Ishikawa (cell line): ENCODE measurements at regions not wholly inside any gene's neighbourhood (a gene's known extent, or its start where the extent isn't known, plus 50 kb on each side); places are given as distances from the start of the nearest gene placed in this dataset.

ENCODE experiments used
- CEBPB ChIP-seq: IDR thresholded peaks from 2 replicates; pipeline ENCODE4 v1.6.1; 2012
- CREB1 ChIP-seq: IDR thresholded peaks from 2 replicates; pipeline ENCODE4 v1.6.1; 2012; ENCODE audit warnings: low read depth
- EGR1 ChIP-seq: IDR thresholded peaks from 2 replicates; pipeline ENCODE4 v1.6.1; 2012
- EP300 ChIP-seq: IDR thresholded peaks from 2 replicates; pipeline ENCODE4 v1.6.1; 2012; ENCODE audit warnings: borderline replicate concordance
- FOXM1 ChIP-seq: IDR thresholded peaks from 2 replicates; pipeline ENCODE4 v1.6.1; 2012; ENCODE audit warnings: low read depth, borderline replicate concordance
- NFIC ChIP-seq: IDR thresholded peaks from 2 replicates; pipeline ENCODE4 v1.6.1; 2012
- RAD21 ChIP-seq: IDR thresholded peaks from 2 replicates; pipeline ENCODE4 v1.6.1; 2012; ENCODE audit warnings: low read depth
- TAF1 ChIP-seq: IDR thresholded peaks from 2 replicates; pipeline ENCODE4 v1.6.1; 2012; ENCODE audit warnings: low read depth, mild to moderate bottlenecking
- TCF12 ChIP-seq: IDR thresholded peaks from 2 replicates; pipeline ENCODE4 v1.6.1; 2012; ENCODE audit warnings: low read depth
- TEAD4 ChIP-seq: IDR thresholded peaks from 2 replicates; pipeline ENCODE4 v1.6.1; 2012
- YY1 ChIP-seq: IDR thresholded peaks from 2 replicates; pipeline ENCODE4 v1.6.1; 2012; ENCODE audit warnings: low read depth
- TF ChIP-seq, protein P1 (sequence below): IDR thresholded peaks from 2 replicates; pipeline ENCODE4 v1.6.1; 2012; ENCODE audit warnings: low read depth, mild to moderate bottlenecking
- TF ChIP-seq, protein P2 (sequence below): IDR thresholded peaks from 2 replicates; pipeline ENCODE4 v1.6.1; 2012
- TF ChIP-seq, protein P3 (sequence below): IDR thresholded peaks from 2 replicates; pipeline ENCODE4 v1.6.1; 2012

GRCh38 chr2:150319085-150319484, 168.4 kb downstream of the RND3 start:
- TF ChIP-seq, protein P1, sequence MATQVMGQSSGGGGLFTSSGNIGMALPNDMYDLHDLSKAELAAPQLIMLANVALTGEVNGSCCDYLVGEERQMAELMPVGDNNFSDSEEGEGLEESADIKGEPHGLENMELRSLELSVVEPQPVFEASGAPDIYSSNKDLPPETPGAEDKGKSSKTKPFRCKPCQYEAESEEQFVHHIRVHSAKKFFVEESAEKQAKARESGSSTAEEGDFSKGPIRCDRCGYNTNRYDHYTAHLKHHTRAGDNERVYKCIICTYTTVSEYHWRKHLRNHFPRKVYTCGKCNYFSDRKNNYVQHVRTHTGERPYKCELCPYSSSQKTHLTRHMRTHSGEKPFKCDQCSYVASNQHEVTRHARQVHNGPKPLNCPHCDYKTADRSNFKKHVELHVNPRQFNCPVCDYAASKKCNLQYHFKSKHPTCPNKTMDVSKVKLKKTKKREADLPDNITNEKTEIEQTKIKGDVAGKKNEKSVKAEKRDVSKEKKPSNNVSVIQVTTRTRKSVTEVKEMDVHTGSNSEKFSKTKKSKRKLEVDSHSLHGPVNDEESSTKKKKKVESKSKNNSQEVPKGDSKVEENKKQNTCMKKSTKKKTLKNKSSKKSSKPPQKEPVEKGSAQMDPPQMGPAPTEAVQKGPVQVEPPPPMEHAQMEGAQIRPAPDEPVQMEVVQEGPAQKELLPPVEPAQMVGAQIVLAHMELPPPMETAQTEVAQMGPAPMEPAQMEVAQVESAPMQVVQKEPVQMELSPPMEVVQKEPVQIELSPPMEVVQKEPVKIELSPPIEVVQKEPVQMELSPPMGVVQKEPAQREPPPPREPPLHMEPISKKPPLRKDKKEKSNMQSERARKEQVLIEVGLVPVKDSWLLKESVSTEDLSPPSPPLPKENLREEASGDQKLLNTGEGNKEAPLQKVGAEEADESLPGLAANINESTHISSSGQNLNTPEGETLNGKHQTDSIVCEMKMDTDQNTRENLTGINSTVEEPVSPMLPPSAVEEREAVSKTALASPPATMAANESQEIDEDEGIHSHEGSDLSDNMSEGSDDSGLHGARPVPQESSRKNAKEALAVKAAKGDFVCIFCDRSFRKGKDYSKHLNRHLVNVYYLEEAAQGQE, result no peak
- no peak for TF ChIP-seq EP300
- TF ChIP-seq TAF1, result no peak
- TF ChIP-seq RAD21, result no peak
- TF ChIP-seq EGR1, result no peak
- TF ChIP-seq TCF12, result no peak
- TF ChIP-seq YY1, result no peak
- TF ChIP-seq TEAD4, result no peak
- TF ChIP-seq, protein P2, sequence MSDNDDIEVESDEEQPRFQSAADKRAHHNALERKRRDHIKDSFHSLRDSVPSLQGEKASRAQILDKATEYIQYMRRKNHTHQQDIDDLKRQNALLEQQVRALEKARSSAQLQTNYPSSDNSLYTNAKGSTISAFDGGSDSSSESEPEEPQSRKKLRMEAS, result no peak
- TF ChIP-seq NFIC, result no peak
- no peak for TF ChIP-seq FOXM1
- TF ChIP-seq CREB1, result no peak
- no peak for TF ChIP-seq CEBPB
- TF ChIP-seq, protein P3, sequence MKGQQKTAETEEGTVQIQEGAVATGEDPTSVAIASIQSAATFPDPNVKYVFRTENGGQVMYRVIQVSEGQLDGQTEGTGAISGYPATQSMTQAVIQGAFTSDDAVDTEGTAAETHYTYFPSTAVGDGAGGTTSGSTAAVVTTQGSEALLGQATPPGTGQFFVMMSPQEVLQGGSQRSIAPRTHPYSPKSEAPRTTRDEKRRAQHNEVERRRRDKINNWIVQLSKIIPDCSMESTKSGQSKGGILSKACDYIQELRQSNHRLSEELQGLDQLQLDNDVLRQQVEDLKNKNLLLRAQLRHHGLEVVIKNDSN, result no peak
